Body of pancreas (tissue), 4 donors: ENCODE measurements at regions not wholly inside any gene's neighbourhood (a gene's known extent, or its start where the extent isn't known, plus 50 kb on each side); places are given as distances from the start of the nearest gene placed in this dataset.
"Not testable (repeated sequence)": the region's sequence is repeated elsewhere in the genome, so short reads cannot be mapped to it uniquely, and the experiment has no call there.

Source experiments
- ATAC-seq: fragments of 150-250 bp; one replicate; pipeline ENCODE4 v1.9.1; 2016
- DNase-seq, 4 donors: peaks; one replicate each; pipeline ENCODE4 v3.0.0-alpha.2; 2019
- H3K27ac ChIP-seq, 4 donors: fragments of 200-600 bp; sonication (generic); 1 replicate in 3 of 4; 2 replicates in 1 of 4; pipeline versions ENCODE4 v1.5.1 to v1.6.1; 2016 to 2019; ENCODE audit warnings: mild to moderate bottlenecking in 1 of 4, mixed read lengths in 1 of 4, moderate library complexity in 1 of 4
- H3K27me3 ChIP-seq, 2 donors: fragments of 200-600 bp; sonication (generic); one replicate each; pipeline ENCODE4 v1.6.0; 2016; ENCODE audit warnings: mild to moderate bottlenecking in 1 of 2
- H3K36me3 ChIP-seq, 2 donors: fragments of 200-600 bp; sonication (generic); replicated peaks in 1 of 2; 2 replicates each; pipeline ENCODE4 v1.5.1; 2016; ENCODE audit warnings: low read depth in 2 of 2; ENCODE audit not compliant: insufficient read depth in 1 of 2
- H3K4me1 ChIP-seq: fragments of 200-600 bp; sonication (generic); one replicate; pipeline ENCODE4 v1.6.0; 2016
- H3K4me3 ChIP-seq, 2 donors: fragments of 200-600 bp; sonication (generic); 1 replicate in 1 of 2; 2 replicates in 1 of 2; pipeline ENCODE4 v1.5.1; 2016 to 2019
- H3K9me3 ChIP-seq, 3 donors: fragments of 200-600 bp; sonication (generic); 1 replicate in 2 of 3; 2 replicates in 1 of 3; pipeline ENCODE4 v1.5.1; 2016
- POLR2A ChIP-seq, 3 donors: fragments of 450-650 bp; IDR thresholded peaks; one replicate each; pipeline ENCODE4 v1.6.1; 2016; ENCODE audit warnings: antibody characterized with exemption in 3 of 3, mild to moderate bottlenecking in 2 of 3
- WGBS, 2 donors: methylation state at CpG; one replicate each; pipeline ENCODE4 v1.1.5; 2017; 5-methylcytosine and 5-hydroxymethylcytosine counted together
- intact Hi-C: fragments of 100-400 bp; cut with DNase I; formaldehyde crosslinking; loops from one replicate; pipeline ENCODE4 v1.15.1; 2023
- TF ChIP-seq, protein P1 (sequence below), 7 experiments: fragments of 450-650 bp in 4 of 7; fragments of 200-600 bp in 3 of 7; sonication (generic) in 3 of 7; IDR thresholded peaks; one replicate each; pipeline ENCODE4 v1.5.1; 2016 to 2019; ENCODE audit warnings: antibody characterized with exemption in 7 of 7

DNA sequence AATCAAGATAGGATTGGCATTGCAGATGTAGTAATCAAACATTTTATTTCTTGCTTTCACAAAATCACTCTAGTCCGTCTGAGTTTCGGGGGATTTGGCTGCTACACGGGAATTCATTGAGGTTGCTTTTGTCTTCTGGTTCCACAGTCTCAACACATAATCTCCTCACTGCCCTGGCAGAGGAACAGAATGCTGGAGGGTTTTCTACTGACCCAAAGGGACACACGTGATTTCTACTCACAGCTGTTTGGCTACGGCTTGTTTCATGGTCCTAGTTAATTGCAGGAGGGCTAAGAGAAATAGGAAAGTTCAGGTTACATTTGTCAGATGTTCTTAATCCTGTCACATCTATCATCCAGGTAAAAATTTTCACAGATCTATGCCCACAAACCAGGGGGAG is 1811.6 kb downstream of the ARAP2 start:
- intact Hi-C loops = no loop called here
- no peak overlapping the region for H3K4me3 ChIP-seq
- H3K4me1 ChIP-seq = no peaks in the 10 kb centered on the region
- H3K9me3 ChIP-seq = no peaks in the 10 kb centered on the region
- DNase-seq (no peak), ATAC-seq (no peak)
- no peak for TF ChIP-seq POLR2A (IDR thresholded peaks at IDR 0.05)
- TF ChIP-seq, protein P1, sequence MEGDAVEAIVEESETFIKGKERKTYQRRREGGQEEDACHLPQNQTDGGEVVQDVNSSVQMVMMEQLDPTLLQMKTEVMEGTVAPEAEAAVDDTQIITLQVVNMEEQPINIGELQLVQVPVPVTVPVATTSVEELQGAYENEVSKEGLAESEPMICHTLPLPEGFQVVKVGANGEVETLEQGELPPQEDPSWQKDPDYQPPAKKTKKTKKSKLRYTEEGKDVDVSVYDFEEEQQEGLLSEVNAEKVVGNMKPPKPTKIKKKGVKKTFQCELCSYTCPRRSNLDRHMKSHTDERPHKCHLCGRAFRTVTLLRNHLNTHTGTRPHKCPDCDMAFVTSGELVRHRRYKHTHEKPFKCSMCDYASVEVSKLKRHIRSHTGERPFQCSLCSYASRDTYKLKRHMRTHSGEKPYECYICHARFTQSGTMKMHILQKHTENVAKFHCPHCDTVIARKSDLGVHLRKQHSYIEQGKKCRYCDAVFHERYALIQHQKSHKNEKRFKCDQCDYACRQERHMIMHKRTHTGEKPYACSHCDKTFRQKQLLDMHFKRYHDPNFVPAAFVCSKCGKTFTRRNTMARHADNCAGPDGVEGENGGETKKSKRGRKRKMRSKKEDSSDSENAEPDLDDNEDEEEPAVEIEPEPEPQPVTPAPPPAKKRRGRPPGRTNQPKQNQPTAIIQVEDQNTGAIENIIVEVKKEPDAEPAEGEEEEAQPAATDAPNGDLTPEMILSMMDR (IDR thresholded peaks at IDR 0.05) = no peak
- H3K36me3 ChIP-seq = no peaks in the 10 kb centered on the region
- H3K27me3 ChIP-seq = no peaks in the 10 kb centered on the region
- no peak overlapping the region for H3K27ac ChIP-seq
- 61 to 69% methylated on average over 5 of the region's 5 CpGs for WGBS, 2 donors

DNA sequence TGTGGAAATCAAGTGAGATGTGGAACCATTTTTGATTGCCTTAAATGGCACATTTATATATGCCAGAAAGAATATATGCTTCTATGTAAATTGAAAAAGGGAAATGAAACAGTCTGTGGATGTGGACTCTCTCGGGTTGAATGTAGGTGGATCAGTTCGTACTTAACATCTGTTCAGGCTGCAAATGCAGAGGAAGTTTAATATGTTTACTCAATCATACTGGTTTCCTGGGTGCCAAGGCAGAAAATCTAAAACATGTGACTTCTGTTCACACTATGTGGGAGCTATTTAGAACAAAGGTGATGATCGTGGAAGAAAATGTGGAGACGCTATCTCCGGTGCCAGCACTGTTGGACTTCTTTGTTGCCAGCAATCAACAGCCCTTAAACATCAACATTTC is 1809.9 kb downstream of the ARAP2 start:
- H3K27ac ChIP-seq, H3K4me1 ChIP-seq, intact Hi-C loops, H3K9me3 ChIP-seq, H3K36me3 ChIP-seq, H3K27me3 ChIP-seq, ATAC-seq, H3K4me3 ChIP-seq, DNase-seq: not testable (repeated sequence)
- 60 to 69% methylated on average over 5 of the region's 5 CpGs for WGBS, 2 donors

DNA sequence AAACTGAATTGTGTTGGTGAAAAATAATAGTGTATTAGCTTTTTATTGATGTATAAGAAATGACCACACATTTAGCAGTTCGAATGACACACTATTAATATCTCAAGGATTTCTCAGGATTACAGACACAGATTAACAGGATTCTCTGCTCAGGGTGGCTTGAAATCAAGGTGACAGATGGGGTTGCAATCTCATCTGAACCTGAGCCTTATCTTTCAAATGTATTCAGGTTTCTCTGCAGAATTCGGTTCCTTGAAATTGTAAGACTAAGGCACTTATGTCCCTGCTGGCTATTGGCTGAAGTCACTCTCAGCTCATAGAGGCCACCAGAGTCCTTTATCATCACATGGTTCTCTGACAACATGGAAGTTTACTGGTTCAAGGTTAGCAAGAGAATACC is 1780.1 kb downstream of the ARAP2 start:
- ATAC-seq (no peak), DNase-seq (no peak)
- no peak overlapping the region for H3K27ac ChIP-seq
- H3K4me3 ChIP-seq = no peak overlapping the region
- no peaks in the 10 kb centered on the region for H3K9me3 ChIP-seq
- H3K4me1 ChIP-seq = no peaks in the 10 kb centered on the region
- WGBS, 2 donors = 40 to 44% methylated on average over 2 of the region's 2 CpGs
- H3K36me3 ChIP-seq = no peaks in the 10 kb centered on the region
- H3K27me3 ChIP-seq = no peaks in the 10 kb centered on the region
- TF ChIP-seq, protein P1 (IDR thresholded peaks at IDR 0.05) = no peak
- TF ChIP-seq POLR2A (IDR thresholded peaks at IDR 0.05) = no peak
- intact Hi-C loops = no loop called here

DNA sequence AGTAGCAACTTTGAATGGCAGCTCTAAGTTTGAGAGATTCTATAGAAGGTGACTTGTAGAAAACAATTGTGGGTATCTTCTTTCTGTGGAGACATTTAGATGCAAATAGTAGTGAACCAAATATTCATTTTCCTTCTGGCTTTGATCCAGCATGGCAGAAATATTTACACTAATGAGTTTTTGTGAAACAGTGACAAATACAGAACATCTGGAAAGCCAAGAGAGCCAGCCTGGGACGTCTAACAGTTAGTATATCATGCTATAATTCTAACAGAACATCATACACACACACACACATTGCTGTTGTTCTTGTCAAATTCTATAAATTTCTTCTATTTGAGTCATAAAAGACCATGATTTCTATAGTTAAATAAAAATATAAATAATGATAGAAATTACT is 1777.9 kb downstream of the ARAP2 start:
- intact Hi-C loops = no loop called here
- ATAC-seq = no peak

DNA sequence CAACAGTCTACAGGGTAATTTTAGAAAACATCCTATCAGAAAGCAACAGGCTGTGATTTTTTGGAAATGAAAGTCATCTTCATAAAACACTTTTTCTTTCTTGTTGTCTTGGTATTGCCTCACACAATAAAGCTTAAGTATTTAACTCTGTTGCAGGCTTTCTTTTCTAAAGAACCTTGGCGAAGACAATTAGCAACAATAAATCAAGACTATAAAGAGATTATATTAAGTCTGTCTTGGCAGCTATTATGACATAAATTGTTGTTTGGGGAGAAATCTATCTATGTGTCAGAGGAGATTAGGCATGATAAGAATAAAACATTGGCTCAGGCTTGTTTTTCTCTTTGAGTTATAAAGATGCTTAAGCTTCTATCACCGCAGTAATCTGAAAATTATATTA is 1774.8 kb downstream of the ARAP2 start:
- WGBS, 2 donors = 55 to 66% methylated on average over 2 of the region's 2 CpGs
- no peak overlapping the region for H3K27ac ChIP-seq

More for the DNA sequence above, 1777.9 kb downstream of the ARAP2 start:
- no peak for DNase-seq
- no peak overlapping the region for H3K4me3 ChIP-seq
- WGBS, 2 donors = 28 to 29% methylated on average over 1 of the region's 1 CpG
- H3K27ac ChIP-seq = no peak overlapping the region
- no peaks in the 10 kb centered on the region for H3K4me1 ChIP-seq
- TF ChIP-seq, protein P1 (IDR thresholded peaks at IDR 0.05) = no peak
- no peak for TF ChIP-seq POLR2A (IDR thresholded peaks at IDR 0.05)
- no peaks in the 10 kb centered on the region for H3K27me3 ChIP-seq
- no peaks in the 10 kb centered on the region for H3K9me3 ChIP-seq
- H3K36me3 ChIP-seq = no peaks in the 10 kb centered on the region

More for the DNA sequence above, 1774.8 kb downstream of the ARAP2 start:
- no peak for ATAC-seq
- Histone ChIP-seq H3K9me3 (no peaks in the 10 kb centered on the region), H3K4me1 (no peaks in the 10 kb centered on the region), H3K36me3 (no peaks in the 10 kb centered on the region), H3K27me3 (no peaks in the 10 kb centered on the region), H3K4me3 (no peak overlapping the region)
- TF ChIP-seq, protein P1 (IDR thresholded peaks at IDR 0.05) = no peak
- TF ChIP-seq POLR2A (IDR thresholded peaks at IDR 0.05) = no peak
- DNase-seq = no peak
- intact Hi-C loops = no loop called here
